H54 (cell line): ENCODE measurements at regions not wholly inside any gene's neighbourhood (a gene's known extent, or its start where the extent isn't known, plus 50 kb on each side); places are given as distances from the start of the nearest gene placed in this dataset.

Experiments used
- DNase-seq: peaks from one replicate; pipeline ENCODE4 v3.0.0; 2011; ENCODE audit warnings: low spot score, mixed read lengths; ENCODE audit not compliant: insufficient read length
- FAIRE-seq: peaks from 3 replicates; lab custom pipeline; 2011; peaks lifted over from hg19 to GRCh38; lab: Jason Lieb, UNC
- POLR2A ChIP-seq: IDR thresholded peaks from 2 replicates; pipeline ENCODE4 v1.6.1; 2011; ENCODE audit warnings: low read depth, mild to moderate bottlenecking, low read length

GRCh38 chr9:18129809-18130334 lies 344.1 kb upstream of the ADAMTSL1 start:
- FAIRE-seq (no peak), DNase-seq (no peak)
- no peak for TF ChIP-seq POLR2A

GRCh38 chr9:18136354-18136994 lies 337.5 kb upstream of the ADAMTSL1 start:
- TF ChIP-seq POLR2A = no peak
- DNase-seq (no peak), FAIRE-seq (no peak)

- FAIRE-seq = no peak
- no peak for DNase-seq
- TF ChIP-seq POLR2A = no peak
These were observed 336.1 kb upstream of the ADAMTSL1 start for GRCh38 chr9:18137815-18138214.

GRCh38 chr9:18138656-18139055 lies 335.3 kb upstream of the ADAMTSL1 start:
- no peak for DNase-seq
- FAIRE-seq = no peak
- TF ChIP-seq POLR2A = no peak

- FAIRE-seq = no peak
- no peak for TF ChIP-seq POLR2A
- DNase-seq = no peak
These were observed 332.3 kb upstream of the ADAMTSL1 start for GRCh38 chr9:18141681-18142080.

- no peak for DNase-seq
- TF ChIP-seq POLR2A = no peak
- FAIRE-seq = no peak
These were observed 330.7 kb upstream of the ADAMTSL1 start for GRCh38 chr9:18143073-18143745.

GRCh38 chr9:18146329-18146728 lies 327.6 kb upstream of the ADAMTSL1 start:
- FAIRE-seq (no peak), DNase-seq (no peak)
- no peak for TF ChIP-seq POLR2A

GRCh38 chr9:18149471-18150011 lies 324.4 kb upstream of the ADAMTSL1 start:
- DNase-seq (no peak), FAIRE-seq (no peak)
- TF ChIP-seq POLR2A = no peak

- no peak for TF ChIP-seq POLR2A
- no peak for DNase-seq
- FAIRE-seq = no peak
These were observed 319.3 kb upstream of the ADAMTSL1 start for GRCh38 chr9:18154661-18155060.

- FAIRE-seq (no peak), DNase-seq (no peak)
- no peak for TF ChIP-seq POLR2A
These were observed 314.7 kb upstream of the ADAMTSL1 start for GRCh38 chr9:18159254-18159653.

- DNase-seq = no peak
- no peak for TF ChIP-seq POLR2A
- no peak for FAIRE-seq
These were observed 310.8 kb upstream of the ADAMTSL1 start for GRCh38 chr9:18163146-18163545.

- FAIRE-seq = no peak
- no peak for TF ChIP-seq POLR2A
- DNase-seq = no peak
These were observed 306.2 kb upstream of the ADAMTSL1 start for GRCh38 chr9:18167733-18168132.

- FAIRE-seq = no peak
- DNase-seq = no peak
- no peak for TF ChIP-seq POLR2A
These were observed 300.0 kb upstream of the ADAMTSL1 start for GRCh38 chr9:18173923-18174322.

- no peak for TF ChIP-seq POLR2A
These were observed 291.3 kb upstream of the ADAMTSL1 start for GRCh38 chr9:18182636-18183035.

GRCh38 chr9:18183974-18184373 lies 290.0 kb upstream of the ADAMTSL1 start:
- DNase-seq = no peak
- no peak for FAIRE-seq
- TF ChIP-seq POLR2A = no peak

More at GRCh38 chr9:18182636-18183035, 291.3 kb upstream of the ADAMTSL1 start:
- FAIRE-seq = no peak
- DNase-seq = no peak
